SK-N-SH (cell line): ENCODE measurements at regions not wholly inside any gene's neighbourhood (a gene's known extent, or its start where the extent isn't known, plus 50 kb on each side); places are given as distances from the start of the nearest gene placed in this dataset.

Experiments used
- CTCF ChIA-PET: fragments of 300-600, 350-600 bp; formaldehyde crosslinking; extraction: SDS; loops from one replicate; lab custom pipeline; 2021; lab: Yijun Ruan, JAX
- POLR2A ChIA-PET: fragments of 350-600 bp; sonication (Branson Sonifier 250); formaldehyde crosslinking; extraction: SDS; loops from one replicate; lab custom pipeline; 2020; ENCODE audit warnings: antibody characterized with exemption, inconsistent platforms; lab: Yijun Ruan, JAX
- DNase-seq: peaks from one replicate; pipeline ENCODE4 v3.0.0; 2012
- H2AFZ ChIP-seq: fragments of 200-600 bp; sonication (generic); 2 replicates; pipeline ENCODE4 v1.8.1; 2016; ENCODE audit warnings: antibody characterized with exemption, mild to moderate bottlenecking, low read depth
- H3F3A ChIP-seq: fragments of 200-600 bp; sonication (generic); replicated peaks from 2 replicates; pipeline ENCODE3; 2016; ENCODE audit warnings: antibody characterized with exemption, mild to moderate bottlenecking; ENCODE audit not compliant: insufficient read depth
- H3K27ac ChIP-seq, 2 experiments: fragments of 200-500 bp in 1 of 2; fragments of 200-600 bp in 1 of 2; sonication (Bioruptor generic) in 1 of 2; sonication (generic), shearing (Covaris generic) in 1 of 2; 2 replicates each; pipeline versions ENCODE4 v1.5.1 to v1.6.1; 2014 to 2016; ENCODE audit warnings: low read depth in 2 of 2, inconsistent platforms in 1 of 2, low read length in 1 of 2, mild to moderate bottlenecking in 1 of 2, mixed read lengths in 1 of 2
- H3K27me3 ChIP-seq: fragments of 200-600 bp; sonication (generic), shearing (Covaris generic); 2 replicates; pipeline ENCODE4 v1.6.1; 2016; ENCODE audit warnings: mixed run types; ENCODE audit not compliant: insufficient read depth
- H3K36me3 ChIP-seq, 2 experiments: fragments of 200-500 bp in 1 of 2; fragments of 200-600 bp in 1 of 2; sonication (Bioruptor generic) in 1 of 2; sonication (generic) in 1 of 2; replicated peaks in 1 of 2; 2 replicates each; pipeline versions ENCODE3 to v1.5.1; 2014 to 2016; ENCODE audit warnings: low read length in 1 of 2, mild to moderate bottlenecking in 1 of 2; ENCODE audit not compliant: insufficient read depth in 2 of 2, control insufficient read depth in 1 of 2
- H3K4me1 ChIP-seq, 2 experiments: fragments of 200-500 bp in 1 of 2; fragments of 200-600 bp in 1 of 2; sonication (Bioruptor generic) in 1 of 2; sonication (generic), shearing (Covaris generic) in 1 of 2; 2 replicates each; pipeline versions ENCODE4 v1.5.1 to v1.6.1; 2014 to 2016; ENCODE audit warnings: low read depth in 1 of 2, low read length in 1 of 2, mixed run types in 1 of 2; ENCODE audit not compliant: insufficient read depth in 2 of 2, control insufficient read depth in 1 of 2
- H3K4me2 ChIP-seq: fragments of 200-600 bp; sonication (generic), shearing (Covaris generic); 2 replicates; pipeline ENCODE4 v1.6.1; 2017; ENCODE audit warnings: mixed run types
- H3K4me3 ChIP-seq, 2 experiments: fragments of 200-500 bp in 1 of 2; fragments of 200-600 bp in 1 of 2; sonication (Bioruptor generic) in 1 of 2; sonication (generic), shearing (Covaris generic) in 1 of 2; 2 replicates each; pipeline versions ENCODE4 v1.5.1 to v1.8.1; 2014 to 2016; ENCODE audit warnings: low read depth in 2 of 2, inconsistent platforms in 1 of 2, low read length in 1 of 2, mild to moderate bottlenecking in 1 of 2, mixed read lengths in 1 of 2, moderate library complexity in 1 of 2
- H3K79me2 ChIP-seq: fragments of 200-600 bp; sonication (generic); 2 replicates; pipeline ENCODE4 v1.8.1; 2017; ENCODE audit warnings: mild to moderate bottlenecking; ENCODE audit not compliant: insufficient read depth
- H3K9ac ChIP-seq: fragments of 200-600 bp; sonication (generic); 2 replicates; pipeline ENCODE4 v1.6.1; 2017; ENCODE audit warnings: mixed run types
- H3K9me2 ChIP-seq: fragments of 200-600 bp; sonication (generic); 2 replicates; pipeline ENCODE4 v1.6.1; 2017; ENCODE audit warnings: mixed run types
- H3K9me3 ChIP-seq: fragments of 200-600 bp; sonication (generic); 2 replicates; pipeline ENCODE4 v1.6.1; 2017; ENCODE audit warnings: mixed run types, mild to moderate bottlenecking, moderate library complexity
- H4K20me1 ChIP-seq: fragments of 200-600 bp; sonication (generic); 2 replicates; pipeline ENCODE4 v1.6.1; 2017; ENCODE audit warnings: mild to moderate bottlenecking, mixed run types; ENCODE audit not compliant: insufficient read depth
- ELF1 ChIP-seq: IDR thresholded peaks from 2 replicates; pipeline ENCODE4 v1.4.0; 2012
- GABPA ChIP-seq: IDR thresholded peaks from 2 replicates; pipeline ENCODE4 v1.4.0; 2012; ENCODE audit warnings: low read depth, mild to moderate bottlenecking
- MEF2A ChIP-seq: IDR thresholded peaks from 2 replicates; pipeline ENCODE4 v1.4.0; 2012; ENCODE audit warnings: low read depth, borderline replicate concordance
- POLR2AphosphoS5 ChIP-seq: IDR thresholded peaks from 2 replicates; pipeline ENCODE4 v1.6.1; 2012; ENCODE audit warnings: low read depth, low read length
- WGBS: methylation state at CpG from one replicate; pipeline ENCODE4 v1.1.6; 2017; ENCODE audit warnings: low lambda C conversion rate; 5-methylcytosine and 5-hydroxymethylcytosine counted together
- TF ChIP-seq, protein P1 (sequence below): fragments of 150-350 bp; IDR thresholded peaks from 2 replicates; pipeline ENCODE4 v1.6.1; 2016; ENCODE audit warnings: mild to moderate bottlenecking, low read depth, low read length
- TF ChIP-seq, protein P2 (sequence below): IDR thresholded peaks from 2 replicates; pipeline ENCODE4 v1.6.1; 2012; ENCODE audit warnings: mild to moderate bottlenecking, low read depth, low read length, moderate library complexity
- TF ChIP-seq, protein P3 (sequence below): fragments of 150-350 bp; IDR thresholded peaks from 2 replicates; pipeline ENCODE4 v1.6.1; 2017; ENCODE audit warnings: antibody characterized with exemption, low read length, low read depth, borderline replicate concordance

DNA sequence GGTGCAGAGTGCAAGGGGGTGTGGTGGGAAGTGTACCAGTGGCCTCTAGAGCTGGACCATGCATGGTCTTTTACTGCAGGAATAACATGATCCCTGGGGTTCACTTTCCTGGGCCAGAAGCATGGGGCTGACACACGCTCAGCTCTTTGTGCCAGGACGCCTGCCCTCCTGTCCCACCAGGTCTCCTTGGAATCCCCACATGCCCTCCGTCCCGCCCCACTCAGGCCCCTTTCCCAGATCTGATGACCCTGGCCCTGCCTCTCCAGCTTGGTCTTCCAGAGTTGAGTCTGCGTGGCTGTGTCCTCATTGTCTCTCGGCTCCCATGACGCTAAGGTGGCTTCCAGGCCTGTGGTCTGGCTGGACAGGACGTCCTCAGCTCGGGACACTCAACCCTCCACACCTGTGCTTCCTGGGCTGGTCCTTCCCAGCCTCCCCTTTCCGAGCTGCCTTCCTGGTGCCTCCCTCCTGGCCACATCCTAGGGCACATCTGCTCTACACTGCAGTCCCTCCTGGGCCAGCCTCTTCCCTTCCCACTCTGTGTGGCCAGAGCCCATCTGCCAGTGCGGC, 249.5 kb upstream of the SHH start (continued):
- TF ChIP-seq, protein P1, sequence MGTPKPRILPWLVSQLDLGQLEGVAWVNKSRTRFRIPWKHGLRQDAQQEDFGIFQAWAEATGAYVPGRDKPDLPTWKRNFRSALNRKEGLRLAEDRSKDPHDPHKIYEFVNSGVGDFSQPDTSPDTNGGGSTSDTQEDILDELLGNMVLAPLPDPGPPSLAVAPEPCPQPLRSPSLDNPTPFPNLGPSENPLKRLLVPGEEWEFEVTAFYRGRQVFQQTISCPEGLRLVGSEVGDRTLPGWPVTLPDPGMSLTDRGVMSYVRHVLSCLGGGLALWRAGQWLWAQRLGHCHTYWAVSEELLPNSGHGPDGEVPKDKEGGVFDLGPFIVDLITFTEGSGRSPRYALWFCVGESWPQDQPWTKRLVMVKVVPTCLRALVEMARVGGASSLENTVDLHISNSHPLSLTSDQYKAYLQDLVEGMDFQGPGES: no peak
- TF ChIP-seq, all 33 proteins: peak for 0

DNA sequence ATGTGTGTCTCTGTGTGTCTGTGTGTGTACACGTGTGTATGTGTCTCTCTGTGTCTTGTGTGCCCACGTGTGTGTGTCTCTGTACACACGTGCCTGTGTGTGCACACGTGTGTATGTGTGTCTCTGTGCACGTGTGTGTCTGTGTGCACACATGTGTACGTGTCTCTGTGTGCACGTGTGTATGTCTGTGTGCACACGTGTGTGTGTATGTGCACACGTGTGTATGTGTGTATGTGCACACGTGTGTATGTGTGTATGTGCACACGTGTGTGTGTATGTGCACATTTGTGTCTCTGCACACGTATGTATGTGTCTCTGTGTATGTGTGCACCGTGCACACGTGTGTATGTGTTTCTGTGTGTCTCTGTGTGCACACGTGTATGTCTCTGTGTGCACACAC, 248.7 kb upstream of the SHH start:
- H3F3A ChIP-seq: peaks cover 16% of the 10 kb centered on the region
- H4K20me1 ChIP-seq: no peaks in the 10 kb centered on the region
- H3K4me3 ChIP-seq: no peak overlapping the region
- peaks cover 80% of the 10 kb centered on the region for H3K27me3 ChIP-seq
- TF ChIP-seq ELF1: no peak
- TF ChIP-seq, protein P2, sequence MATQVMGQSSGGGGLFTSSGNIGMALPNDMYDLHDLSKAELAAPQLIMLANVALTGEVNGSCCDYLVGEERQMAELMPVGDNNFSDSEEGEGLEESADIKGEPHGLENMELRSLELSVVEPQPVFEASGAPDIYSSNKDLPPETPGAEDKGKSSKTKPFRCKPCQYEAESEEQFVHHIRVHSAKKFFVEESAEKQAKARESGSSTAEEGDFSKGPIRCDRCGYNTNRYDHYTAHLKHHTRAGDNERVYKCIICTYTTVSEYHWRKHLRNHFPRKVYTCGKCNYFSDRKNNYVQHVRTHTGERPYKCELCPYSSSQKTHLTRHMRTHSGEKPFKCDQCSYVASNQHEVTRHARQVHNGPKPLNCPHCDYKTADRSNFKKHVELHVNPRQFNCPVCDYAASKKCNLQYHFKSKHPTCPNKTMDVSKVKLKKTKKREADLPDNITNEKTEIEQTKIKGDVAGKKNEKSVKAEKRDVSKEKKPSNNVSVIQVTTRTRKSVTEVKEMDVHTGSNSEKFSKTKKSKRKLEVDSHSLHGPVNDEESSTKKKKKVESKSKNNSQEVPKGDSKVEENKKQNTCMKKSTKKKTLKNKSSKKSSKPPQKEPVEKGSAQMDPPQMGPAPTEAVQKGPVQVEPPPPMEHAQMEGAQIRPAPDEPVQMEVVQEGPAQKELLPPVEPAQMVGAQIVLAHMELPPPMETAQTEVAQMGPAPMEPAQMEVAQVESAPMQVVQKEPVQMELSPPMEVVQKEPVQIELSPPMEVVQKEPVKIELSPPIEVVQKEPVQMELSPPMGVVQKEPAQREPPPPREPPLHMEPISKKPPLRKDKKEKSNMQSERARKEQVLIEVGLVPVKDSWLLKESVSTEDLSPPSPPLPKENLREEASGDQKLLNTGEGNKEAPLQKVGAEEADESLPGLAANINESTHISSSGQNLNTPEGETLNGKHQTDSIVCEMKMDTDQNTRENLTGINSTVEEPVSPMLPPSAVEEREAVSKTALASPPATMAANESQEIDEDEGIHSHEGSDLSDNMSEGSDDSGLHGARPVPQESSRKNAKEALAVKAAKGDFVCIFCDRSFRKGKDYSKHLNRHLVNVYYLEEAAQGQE: no peak
- TF ChIP-seq POLR2AphosphoS5: no peak
- no peak for TF ChIP-seq GABPA
- TF ChIP-seq, protein P3, sequence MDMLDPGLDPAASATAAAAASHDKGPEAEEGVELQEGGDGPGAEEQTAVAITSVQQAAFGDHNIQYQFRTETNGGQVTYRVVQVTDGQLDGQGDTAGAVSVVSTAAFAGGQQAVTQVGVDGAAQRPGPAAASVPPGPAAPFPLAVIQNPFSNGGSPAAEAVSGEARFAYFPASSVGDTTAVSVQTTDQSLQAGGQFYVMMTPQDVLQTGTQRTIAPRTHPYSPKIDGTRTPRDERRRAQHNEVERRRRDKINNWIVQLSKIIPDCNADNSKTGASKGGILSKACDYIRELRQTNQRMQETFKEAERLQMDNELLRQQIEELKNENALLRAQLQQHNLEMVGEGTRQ: no peak
- no peak for TF ChIP-seq MEF2A
- TF ChIP-seq, protein P1: no peak
- POLR2A ChIA-PET: no interaction called here
- no peaks in the 10 kb centered on the region for H3K36me3 ChIP-seq
- H3K27ac ChIP-seq: no peak overlapping the region
- H3K9me2 ChIP-seq: no peaks in the 10 kb centered on the region
- no peaks in the 10 kb centered on the region for H3K9me3 ChIP-seq
- CTCF ChIA-PET: no interaction called here
- no peaks in the 10 kb centered on the region for H3K4me1 ChIP-seq
- no peak overlapping the region for H3K4me2 ChIP-seq
- H2AFZ ChIP-seq: no peak overlapping the region
- H3K79me2 ChIP-seq: no peaks in the 10 kb centered on the region
- DNase-seq: no peak
- 7% methylated on average over 14 of the region's 15 CpGs for WGBS
- H3K9ac ChIP-seq: no peak overlapping the region
